IPS DF 19.7 (cell line): ENCODE measurements at regions not wholly inside any gene's neighbourhood (a gene's known extent, or its start where the extent isn't known, plus 50 kb on each side); places are given as distances from the start of the nearest gene placed in this dataset.

Source experiments
- DNase-seq: peaks from one replicate; pipeline ENCODE4 v3.0.0-alpha.2; 2013; ENCODE audit warnings: low read depth, low spot score

- DNase-seq = no peak
Measured at GRCh38 chr1:214928574-214928973, 154.0 kb upstream of the KCNK2 start.

DNA sequence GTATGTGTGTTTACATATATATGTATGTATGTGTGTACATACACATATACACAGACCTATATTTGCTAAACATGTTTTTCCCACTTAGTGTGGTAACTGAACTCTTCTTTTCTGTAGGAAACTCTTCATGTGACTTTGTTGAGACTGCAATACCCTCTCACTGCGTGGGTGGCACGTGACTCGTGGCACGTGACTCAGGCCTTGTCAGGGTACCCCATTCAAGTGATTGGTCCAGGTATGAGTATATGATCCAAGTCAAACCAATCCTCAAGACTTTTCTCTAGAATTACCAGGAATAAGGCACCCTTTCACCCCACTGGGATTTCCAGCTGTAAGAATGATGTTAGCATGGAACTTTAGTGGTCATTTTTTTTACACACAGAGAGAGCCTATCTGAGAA, 149.2 kb upstream of the KCNK2 start:
- no peak for DNase-seq

GRCh38 chr1:214934045-214934444, 148.5 kb upstream of the KCNK2 start:
- DNase-seq = no peak

GRCh38 chr1:214935258-214935657, 147.3 kb upstream of the KCNK2 start:
- no peak for DNase-seq

GRCh38 chr1:214939180-214939579, 143.4 kb upstream of the KCNK2 start:
- DNase-seq = no peak

DNA sequence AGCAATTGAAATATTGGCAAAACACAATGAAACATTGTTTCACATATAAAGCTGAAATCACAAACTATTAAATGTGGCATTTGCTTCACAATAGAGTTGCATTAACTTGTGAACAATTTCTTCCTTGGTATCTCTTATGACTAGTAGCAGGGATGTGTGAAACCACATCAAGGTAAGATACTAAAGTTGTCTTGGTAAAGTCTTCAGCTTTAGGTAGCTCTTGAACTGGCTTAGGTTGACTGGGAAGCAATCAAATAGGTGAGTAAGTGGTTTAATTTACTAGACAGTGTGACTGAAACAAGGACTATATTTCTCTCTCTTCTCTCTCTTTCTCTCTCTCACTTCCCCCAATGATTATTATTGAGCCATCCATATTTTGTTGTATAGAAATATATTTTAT, 141.5 kb upstream of the KCNK2 start:
- DNase-seq = no peak

DNA sequence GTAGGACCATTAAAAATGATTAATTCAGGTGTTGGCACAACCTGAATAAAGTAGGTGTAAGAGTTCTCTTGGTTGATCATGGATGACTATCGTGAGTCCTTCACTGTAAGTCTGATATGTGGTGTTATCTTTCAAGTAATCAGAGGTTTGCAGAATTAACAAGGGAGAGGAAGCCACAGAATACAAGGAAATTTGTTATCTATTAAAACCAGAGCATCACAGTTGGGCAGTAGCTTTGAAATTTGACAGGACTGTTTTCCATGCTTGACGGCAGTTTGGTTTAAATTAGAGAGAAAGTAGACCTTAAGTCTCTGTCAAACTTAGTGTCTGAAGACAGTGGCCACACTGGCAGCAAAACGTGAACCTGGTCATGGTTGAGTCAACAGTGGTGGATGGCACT, 139.5 kb upstream of the KCNK2 start:
- DNase-seq = no peak

- no peak for DNase-seq
Measured at GRCh38 chr1:214946615-214947014, 135.9 kb upstream of the KCNK2 start.

DNA sequence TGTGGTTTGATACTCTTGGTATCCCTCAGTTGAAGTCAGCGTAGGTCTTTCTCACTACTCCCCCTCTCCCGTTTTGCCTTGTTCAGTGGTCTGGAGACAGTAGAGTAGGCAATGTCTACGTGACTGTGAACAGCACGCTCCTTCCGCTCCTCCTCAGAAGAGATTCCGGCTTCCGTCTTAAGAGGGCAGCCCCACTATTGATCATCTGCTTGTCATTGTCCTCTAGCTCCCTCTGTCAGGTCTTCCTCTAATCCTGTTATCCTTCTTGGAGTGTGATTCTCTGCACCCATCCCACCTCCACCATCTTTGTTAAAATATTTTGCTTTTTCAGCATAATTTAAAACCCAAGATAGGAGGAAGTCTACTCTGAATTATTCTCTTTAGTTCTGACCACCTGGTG, 129.9 kb upstream of the KCNK2 start:
- DNase-seq = no peak

GRCh38 chr1:214953901-214954616, 128.5 kb upstream of the KCNK2 start:
- no peak for DNase-seq

GRCh38 chr1:214954617-214954949, 128.0 kb upstream of the KCNK2 start:
- no peak for DNase-seq

DNA sequence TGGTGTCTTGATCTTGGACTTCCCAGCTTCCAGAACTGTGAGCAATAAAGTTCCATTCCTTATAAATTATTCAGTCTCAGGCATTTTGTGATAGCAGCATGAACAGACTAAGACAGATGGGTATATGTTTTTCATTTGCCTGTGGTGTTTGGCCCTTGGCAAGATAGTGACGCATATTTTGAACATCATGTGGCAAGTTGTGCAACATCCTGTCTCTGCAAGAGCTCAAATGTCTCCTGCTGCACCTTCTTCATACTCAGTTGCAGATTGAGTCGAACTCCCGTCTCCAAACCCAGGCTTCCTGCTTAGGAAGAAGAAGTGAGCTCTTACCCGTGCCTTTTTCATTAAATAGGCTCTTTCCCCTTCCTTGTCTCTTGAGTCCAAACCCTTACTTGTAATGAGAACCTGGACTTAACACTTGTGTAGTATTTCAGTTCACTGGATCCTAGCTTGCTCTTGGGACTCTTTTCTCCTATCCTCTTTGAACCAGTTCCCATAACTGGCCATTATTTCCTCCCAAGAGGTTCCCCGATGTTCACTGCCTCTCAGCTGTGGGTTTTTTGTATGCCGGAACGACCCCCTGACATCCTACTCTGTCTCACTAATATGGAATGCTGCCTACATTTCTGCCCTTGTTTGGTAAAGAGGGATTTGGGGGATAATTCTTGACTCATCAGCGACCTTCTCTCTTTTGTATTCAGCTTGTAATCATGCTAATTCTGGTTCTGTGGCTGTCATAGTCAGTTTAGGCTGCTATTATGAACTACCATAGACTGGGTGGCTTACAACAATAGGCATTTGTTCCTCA, 125.0 kb upstream of the KCNK2 start:
- no peak for DNase-seq

DNA sequence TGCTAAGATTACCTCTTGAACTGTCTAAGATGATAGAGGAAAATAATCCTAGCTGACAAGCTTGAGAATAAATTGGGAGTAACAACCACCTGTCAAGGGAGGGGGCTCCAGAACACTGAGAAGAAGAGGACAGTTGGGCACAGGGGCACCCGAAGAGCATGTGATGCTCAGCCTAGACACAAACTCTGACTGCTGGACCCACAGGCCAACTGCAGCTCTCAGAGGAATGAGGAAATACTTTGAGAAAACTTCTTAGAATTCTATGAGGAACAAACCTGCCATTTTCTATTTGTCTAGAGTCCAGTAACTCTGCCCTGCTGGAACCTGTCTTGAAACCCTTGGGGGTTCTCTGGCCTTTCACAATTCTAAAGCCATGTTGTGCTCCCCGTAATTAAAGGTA, 124.1 kb upstream of the KCNK2 start:
- DNase-seq = no peak

- DNase-seq = no peak
Measured at GRCh38 chr1:214966346-214966745, 116.2 kb upstream of the KCNK2 start.

DNA sequence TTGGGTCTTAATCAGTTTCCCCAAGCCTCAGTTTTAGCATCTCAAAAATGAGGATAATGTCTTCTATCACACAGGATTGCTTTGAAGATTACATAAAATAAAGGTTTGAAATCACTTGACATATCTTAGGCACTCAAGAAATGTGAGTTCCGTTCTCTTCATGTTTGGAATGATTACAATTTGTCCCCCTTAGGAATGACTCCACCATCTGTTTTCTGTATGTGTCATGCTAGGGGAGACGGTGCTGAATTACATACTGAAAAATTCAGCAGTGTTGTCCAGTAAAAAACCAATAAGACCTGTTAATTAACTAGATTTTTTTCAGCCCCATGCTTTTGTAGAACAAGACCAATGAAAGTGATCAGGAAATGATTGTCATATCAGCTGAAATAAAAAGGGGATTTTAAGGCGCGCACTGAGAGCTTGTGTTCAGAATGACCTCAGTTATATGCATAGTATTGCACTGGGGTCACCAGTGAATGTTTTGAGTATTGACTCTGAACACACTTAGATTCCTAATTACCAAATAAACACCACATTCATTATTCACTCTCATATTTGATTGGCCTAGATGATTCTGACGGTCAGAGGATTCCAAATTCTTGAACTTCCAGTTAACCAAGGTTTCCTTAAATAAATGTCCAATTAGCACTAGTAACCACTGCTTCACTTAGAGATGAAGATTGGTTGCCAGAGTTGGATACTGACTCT, 114.5 kb upstream of the KCNK2 start:
- no peak for DNase-seq

DNA sequence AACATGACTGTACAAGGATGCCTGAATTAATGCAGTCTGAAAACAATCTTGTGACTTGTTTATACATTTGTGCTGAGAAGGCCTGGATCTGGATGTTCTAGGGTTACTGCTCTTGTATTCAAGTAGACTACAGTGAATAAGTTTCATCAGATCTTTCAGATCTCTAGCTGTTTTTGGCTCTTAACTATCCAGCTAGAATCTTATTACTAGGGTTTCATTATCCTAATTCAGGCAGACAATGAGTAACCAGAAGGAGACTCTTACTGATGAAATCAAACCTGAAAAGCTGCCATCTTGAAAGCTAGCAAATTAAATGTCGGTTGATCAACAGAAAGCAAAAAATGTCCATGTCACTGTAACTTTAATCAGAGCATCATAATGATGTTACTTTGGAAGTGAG, 112.5 kb upstream of the KCNK2 start:
- no peak for DNase-seq

GRCh38 chr1:214971071-214971470, 111.5 kb upstream of the KCNK2 start:
- no peak for DNase-seq

DNA sequence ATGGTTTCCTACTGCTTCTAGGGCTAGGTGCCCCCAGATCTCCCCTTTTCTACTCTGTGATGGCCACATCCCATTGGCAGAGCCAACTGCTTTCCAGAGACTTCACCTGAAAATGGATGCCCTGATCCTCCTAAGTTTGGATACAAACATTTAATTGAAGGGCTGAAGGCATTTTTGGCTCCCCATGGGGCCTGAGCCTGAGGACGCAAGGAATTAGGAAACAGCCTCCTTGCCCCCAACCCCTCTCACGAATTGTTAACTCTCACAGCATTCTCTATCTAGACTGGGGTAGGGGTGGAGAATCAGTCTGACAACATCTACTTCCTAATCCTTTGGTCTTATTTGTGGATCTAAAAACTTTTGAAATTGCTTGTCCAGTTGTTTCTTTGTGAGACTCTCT, 108.5 kb upstream of the KCNK2 start:
- no peak for DNase-seq

DNA sequence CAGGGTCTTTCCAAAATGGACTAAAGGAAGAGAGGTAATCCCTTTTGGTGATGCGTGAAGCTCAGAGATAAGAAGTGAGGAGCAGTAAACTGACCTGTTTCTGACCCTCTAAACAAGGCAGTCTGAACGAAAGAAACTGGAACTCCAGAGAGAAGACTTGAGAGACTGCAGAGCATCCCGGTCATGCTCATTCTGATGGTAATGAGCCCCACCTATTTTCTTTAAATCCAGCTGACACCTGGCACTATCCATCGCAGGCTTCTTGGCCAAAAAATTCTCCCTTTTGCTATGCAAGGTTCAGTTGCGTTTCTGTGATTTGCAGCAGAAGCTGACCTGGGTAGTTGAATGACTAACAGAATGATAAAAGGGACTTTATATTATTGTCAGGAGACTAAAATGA, 105.9 kb upstream of the KCNK2 start:
- no peak for DNase-seq

DNA sequence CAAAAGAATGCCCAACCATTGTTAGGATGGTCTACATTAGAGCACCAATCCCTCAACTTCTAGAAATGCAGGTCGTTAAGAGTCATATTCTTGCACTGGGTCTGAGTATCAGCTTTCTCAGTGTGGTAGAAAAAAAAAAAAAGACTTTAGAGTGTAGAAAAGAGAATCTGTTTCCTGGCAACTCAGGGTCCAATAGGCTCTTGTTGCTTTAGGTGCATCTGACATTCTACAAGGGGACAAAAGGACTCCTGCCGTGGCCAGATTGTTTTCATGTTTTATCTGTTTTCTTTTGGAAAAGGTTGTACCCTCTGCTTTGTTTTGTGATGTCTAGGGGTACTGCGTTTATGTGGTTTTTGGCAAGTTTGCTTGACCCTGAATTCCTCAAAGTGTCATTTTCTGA, 105.4 kb upstream of the KCNK2 start:
- no peak for DNase-seq

DNA sequence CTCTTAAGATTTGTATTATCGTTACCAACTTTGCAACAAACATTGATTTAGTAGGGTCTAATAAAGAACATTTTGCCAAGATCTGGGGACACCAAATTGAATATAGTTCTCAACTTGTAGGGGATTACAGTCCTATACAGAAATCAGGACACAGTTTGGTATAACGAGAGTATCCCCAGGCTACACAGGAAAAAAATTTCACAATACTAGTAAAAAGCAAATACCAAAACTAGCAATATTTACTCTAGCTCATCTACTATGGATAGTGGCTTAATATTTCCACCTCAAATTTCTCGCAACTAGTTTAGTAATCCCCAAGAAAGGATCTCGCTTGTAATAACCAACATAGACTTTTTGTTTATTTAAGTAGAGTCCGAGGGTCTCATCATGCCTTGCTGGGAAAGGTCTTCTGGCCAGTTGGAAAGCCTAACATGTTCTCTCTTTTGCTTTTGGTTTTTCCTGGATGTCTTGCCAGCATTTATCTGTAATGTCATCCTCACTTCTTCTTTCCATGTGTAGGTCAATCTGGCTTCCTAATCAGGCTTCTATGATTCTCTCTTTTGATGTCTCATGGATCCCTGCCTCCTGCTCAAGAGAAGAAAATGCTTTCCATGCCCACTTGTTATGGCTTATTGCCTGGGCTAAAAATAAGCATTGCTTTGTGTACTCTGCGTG, 104.7 kb upstream of the KCNK2 start:
- no peak for DNase-seq

DNA sequence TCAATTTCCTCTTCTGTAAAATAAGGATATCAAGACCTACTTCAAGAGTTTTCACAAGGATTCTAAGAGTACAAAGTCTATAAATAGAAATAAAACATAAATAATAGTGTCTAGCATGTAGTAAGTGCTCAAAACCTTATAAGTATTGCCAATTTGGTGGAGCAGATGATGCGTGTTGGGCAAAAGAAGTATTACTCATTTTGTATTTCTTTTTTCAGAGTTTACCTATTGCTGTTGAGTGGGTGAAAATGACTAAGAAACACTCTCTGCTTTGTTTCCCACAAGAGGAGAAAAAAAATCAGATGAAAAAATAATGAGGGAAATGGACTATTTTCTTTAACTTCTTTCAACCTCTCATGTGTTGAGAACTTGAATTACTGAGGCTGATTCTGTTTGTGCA, 103.3 kb upstream of the KCNK2 start:
- no peak for DNase-seq
